Activated naive CD4-positive, alpha-beta T cell treated with anti-CD3 and anti-CD28 coated beads, Interleukin-2, amount 50 U/mL, for 24 hours (primary cell): ENCODE measurements at regions not wholly inside any gene's neighbourhood (a gene's known extent, or its start where the extent isn't known, plus 50 kb on each side); places are given as distances from the start of the nearest gene placed in this dataset.

Source experiments
- H3K27ac Mint-ChIP-seq: one replicate; pipeline ENCODE4 v1.8.0; 2021; ENCODE audit warnings: mild to moderate bottlenecking, mixed read lengths
- H3K27me3 Mint-ChIP-seq: one replicate; pipeline ENCODE4 v1.8.0; 2021; ENCODE audit warnings: mixed read lengths
- H3K36me3 Mint-ChIP-seq: one replicate; pipeline ENCODE4 v1.8.0; 2021; ENCODE audit warnings: mixed read lengths
- H3K4me1 Mint-ChIP-seq: one replicate; pipeline ENCODE4 v1.8.0; 2021; ENCODE audit warnings: mixed read lengths
- H3K4me3 Mint-ChIP-seq: one replicate; pipeline ENCODE4 v1.8.0; 2021; ENCODE audit warnings: mild to moderate bottlenecking, mixed read lengths
- H3K9me3 Mint-ChIP-seq: one replicate; pipeline ENCODE4 v1.8.0; 2021; ENCODE audit warnings: mixed read lengths

DNA sequence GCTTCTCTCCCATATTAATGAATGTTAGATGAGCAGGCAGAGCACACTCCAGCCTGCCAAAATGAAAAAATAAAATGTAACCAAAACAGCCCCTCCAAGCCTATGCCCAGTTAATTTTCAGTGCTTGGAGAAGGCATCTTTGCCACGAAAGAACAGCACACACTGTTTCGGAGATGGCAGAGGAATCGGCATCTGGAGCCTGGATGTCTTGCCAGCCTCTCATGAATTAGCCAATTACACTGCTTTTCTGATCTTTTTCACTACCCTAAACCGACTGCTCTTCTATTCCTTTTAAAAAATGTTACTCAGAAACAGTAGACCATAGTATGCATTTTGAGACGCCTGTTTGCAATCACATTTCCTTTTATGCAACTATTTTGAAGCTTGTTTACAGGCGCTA is 249.6 kb downstream of the TLE3 start:
- no peaks in the 10 kb centered on the region for H3K27me3 Mint-ChIP-seq
- no peaks in the 10 kb centered on the region for H3K36me3 Mint-ChIP-seq
- H3K4me3 Mint-ChIP-seq, result no peak overlapping the region
- no peaks in the 10 kb centered on the region for H3K9me3 Mint-ChIP-seq
- H3K27ac Mint-ChIP-seq, result no peak overlapping the region
- no peaks in the 10 kb centered on the region for H3K4me1 Mint-ChIP-seq

DNA sequence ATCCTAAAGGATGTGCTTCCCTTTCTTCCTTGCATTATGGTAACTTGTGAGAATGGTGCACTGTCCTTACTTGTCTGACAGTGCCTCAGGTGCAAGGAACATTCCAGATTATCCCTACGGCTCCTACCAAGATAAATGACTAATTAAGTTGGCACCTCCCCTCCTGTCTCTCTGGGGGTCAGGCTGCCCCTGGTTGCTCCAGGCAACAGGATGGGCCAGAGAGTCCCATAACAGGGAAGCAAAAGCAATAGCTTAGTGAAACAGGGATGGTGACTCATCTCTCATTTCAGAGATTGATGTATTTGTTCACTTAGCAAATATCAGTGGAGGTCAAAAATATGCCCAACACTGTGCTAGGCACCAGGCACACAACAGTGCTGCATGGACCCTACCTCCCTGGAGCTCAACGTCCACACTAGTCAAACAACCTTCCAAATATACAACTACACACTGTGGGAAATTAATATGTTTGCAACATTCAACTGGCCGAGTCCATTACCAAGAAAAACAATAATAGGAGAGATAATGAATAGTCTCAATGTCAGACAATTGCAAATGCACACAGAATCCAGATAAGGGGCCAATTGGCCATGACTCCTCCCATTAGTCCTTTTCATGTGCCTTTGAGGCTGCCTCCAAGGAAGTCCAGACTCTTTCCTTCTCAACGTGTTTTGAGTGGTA is 249.0 kb downstream of the TLE3 start:
- Mint-ChIP-seq H3K27me3 (no peaks in the 10 kb centered on the region), H3K4me1 (no peaks in the 10 kb centered on the region), H3K9me3 (no peaks in the 10 kb centered on the region), H3K27ac (no peak overlapping the region), H3K36me3 (no peaks in the 10 kb centered on the region), H3K4me3 (no peak overlapping the region)

DNA sequence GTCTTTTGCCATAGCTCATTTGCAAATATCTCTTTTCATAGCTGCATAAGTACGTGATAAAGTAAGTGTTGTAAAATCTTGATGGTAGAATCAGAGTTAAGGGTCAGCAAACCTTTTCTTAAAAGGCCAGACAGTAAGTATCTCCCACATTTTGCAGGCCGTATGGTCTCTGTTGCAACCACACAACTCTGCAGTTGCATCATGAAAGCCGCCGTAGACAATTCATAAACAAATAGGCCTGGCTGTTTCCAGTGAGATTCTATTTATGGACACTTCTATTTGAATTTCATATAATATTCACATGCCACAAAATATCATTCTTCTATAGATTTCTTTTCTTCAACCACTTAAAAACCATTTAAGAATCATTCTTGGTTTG is 248.5 kb downstream of the TLE3 start:
- Mint-ChIP-seq H3K4me1 (no peaks in the 10 kb centered on the region), H3K27ac (no peak overlapping the region), H3K27me3 (no peaks in the 10 kb centered on the region), H3K9me3 (no peaks in the 10 kb centered on the region), H3K36me3 (no peaks in the 10 kb centered on the region), H3K4me3 (no peak overlapping the region)

DNA sequence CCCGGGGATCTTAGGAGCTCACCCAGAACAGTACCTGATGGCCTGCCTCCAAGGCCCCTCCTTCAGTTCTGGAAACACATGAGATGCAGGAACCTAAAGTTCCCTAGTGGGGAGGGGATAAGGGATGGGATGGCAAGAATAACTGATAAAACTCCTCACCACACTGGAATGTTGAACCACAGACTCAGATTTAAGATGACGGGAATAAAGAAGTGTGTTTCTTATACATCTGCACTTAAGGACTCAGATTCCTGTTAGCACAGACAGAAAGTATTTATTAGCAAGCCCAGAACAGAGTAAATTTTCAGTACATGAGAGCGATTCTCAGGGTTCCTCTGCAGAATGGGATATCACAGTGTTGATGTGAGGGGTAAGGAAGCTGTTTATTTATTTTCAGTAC is 245.2 kb downstream of the TLE3 start:
- Mint-ChIP-seq H3K36me3 (no peaks in the 10 kb centered on the region), H3K27me3 (no peaks in the 10 kb centered on the region), H3K9me3 (no peaks in the 10 kb centered on the region), H3K4me1 (peaks cover 12% of the 10 kb centered on the region), H3K27ac (no peak overlapping the region), H3K4me3 (no peak overlapping the region)

DNA sequence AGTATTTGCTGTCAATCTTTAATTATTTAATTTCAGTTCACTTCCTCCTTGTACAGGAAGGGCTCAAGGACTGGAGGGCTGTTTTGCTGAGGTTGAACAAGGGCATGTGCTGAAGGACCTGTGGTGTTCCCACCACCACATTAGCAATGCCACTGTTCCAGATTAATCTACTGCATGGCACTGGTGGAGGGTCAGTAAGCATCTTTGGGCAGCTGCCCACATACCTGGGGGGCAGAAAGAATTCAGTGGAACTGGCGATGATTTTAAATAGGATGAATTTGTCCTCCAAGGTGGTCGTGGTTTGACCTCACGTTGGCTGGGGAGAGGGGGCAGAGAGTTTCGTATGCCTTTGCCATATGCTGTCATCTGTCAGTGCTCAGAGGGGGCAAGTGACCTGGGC is 244.8 kb downstream of the TLE3 start:
- peaks cover 16% of the 10 kb centered on the region for H3K4me1 Mint-ChIP-seq
- no peak overlapping the region for H3K4me3 Mint-ChIP-seq
- no peaks in the 10 kb centered on the region for H3K36me3 Mint-ChIP-seq
- no peaks in the 10 kb centered on the region for H3K9me3 Mint-ChIP-seq
- no peaks in the 10 kb centered on the region for H3K27me3 Mint-ChIP-seq
- no peak overlapping the region for H3K27ac Mint-ChIP-seq

DNA sequence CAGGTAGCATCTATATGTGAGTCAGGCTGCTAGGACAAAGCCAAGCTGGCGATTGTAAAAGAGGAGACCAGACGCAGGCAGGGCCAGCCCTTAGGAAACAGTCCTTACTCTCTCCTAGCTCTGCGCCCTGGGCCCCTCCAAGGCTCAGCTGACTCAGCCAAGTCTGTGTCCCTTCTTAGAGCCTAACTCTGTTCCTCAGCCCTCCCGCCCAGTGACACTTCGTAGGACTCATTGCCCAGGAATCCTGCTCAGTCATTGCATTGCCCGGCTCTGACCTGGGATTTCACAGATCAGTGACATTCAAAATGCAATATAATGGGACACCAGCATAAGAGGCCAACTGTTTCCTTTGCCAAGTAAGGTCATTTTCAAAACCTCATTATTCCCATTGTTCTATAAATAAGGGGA is 244.2 kb downstream of the TLE3 start:
- Mint-ChIP-seq H3K4me3 (no peak overlapping the region), H3K27me3 (no peaks in the 10 kb centered on the region)

DNA sequence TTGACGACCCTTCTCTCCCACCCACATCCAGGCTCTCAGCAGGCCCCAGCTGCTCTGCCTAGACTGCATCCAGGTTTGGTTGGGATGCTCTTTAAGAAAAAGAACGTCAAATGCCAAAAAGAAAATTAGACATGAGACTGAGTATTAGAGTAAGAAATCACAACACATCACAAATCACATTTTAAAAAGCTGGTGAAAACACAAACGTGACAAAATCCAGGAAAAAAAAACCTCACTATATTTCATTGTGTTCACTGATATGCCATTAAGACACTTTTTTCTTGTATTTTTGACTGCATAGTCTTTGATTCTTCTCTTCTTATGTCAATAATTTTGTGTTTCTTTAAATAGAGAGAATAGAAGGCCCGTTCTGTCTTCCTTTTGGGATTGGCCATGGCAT is 243.7 kb downstream of the TLE3 start:
- Mint-ChIP-seq H3K9me3 (no peaks in the 10 kb centered on the region), H3K4me1 (peaks cover 23% of the 10 kb centered on the region), H3K36me3 (no peaks in the 10 kb centered on the region), H3K27me3 (no peaks in the 10 kb centered on the region), H3K27ac (no peak overlapping the region), H3K4me3 (no peak overlapping the region)

More for the DNA sequence above, 244.2 kb downstream of the TLE3 start:
- no peaks in the 10 kb centered on the region for H3K36me3 Mint-ChIP-seq
- H3K27ac Mint-ChIP-seq, result no peak overlapping the region
- H3K4me1 Mint-ChIP-seq, result peaks cover 20% of the 10 kb centered on the region
- no peaks in the 10 kb centered on the region for H3K9me3 Mint-ChIP-seq

DNA sequence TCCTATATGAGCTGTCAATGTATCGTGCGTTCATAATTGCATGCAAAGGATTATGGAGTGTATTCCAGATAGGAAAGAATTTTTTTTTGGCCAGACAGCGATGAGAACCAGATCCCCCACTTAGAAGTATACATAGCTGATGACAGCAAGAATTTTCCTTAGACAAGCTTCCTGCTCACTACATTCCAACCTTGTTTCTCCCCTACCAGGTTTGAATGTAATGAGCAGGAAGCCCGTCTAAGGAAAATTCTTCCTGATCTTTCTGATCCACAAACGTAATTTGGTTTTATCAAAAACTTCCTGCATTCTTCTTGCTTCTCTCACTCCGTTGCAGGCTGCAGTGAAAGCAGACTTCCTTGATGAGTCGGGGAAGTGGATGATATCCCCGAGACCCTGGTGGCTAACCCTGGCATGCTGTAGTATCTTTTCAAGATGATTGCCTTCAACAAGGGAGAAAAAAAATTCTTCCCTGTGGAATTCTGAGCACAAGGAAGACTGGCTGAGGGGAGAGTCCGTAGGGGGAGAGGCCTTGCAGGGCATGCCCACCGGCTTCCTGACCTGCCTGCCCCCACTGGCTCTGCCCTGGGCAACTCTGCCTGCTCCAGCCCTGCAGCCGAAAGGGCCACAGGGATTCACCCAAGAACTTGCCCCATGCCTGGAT is 243.1 kb downstream of the TLE3 start:
- Mint-ChIP-seq H3K27me3 (no peaks in the 10 kb centered on the region), H3K36me3 (no peaks in the 10 kb centered on the region), H3K27ac (no peak overlapping the region), H3K4me3 (no peak overlapping the region), H3K9me3 (no peaks in the 10 kb centered on the region), H3K4me1 (peaks cover 23% of the 10 kb centered on the region)

DNA sequence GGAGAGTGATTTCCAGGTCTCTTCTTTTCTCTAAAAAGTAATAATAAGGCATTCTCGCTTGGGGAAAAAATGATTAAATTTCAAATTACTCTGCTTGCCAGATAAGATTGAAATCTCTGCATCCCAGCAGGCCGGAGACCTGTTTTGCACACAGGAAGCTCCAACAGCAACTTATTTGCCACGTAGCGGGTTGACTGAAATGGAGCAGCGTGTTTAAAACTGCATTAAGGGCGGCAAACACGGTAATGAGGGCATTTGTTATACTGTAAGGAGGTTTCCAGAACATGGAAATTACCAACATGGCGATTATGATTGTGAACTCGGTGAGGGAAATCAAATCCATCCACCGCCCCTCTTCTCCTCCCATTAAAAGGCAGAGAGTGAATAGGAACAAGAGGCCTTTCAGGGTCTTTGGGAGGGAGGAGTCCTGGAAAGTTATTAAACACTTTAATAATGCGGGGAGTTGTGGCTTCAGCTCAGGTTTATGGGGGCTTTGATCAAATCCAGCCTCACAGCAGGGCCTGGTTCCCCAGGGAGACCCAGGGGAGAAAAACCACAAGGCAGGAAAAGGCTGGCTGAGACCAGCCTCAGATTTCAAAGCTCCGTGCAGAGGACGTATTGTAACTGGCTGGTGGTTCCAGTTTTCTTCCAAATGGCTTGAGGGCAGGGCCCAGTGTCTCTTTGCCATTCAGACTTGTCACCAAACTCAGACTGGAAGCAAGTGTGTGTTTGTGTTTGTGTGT is 242.3 kb downstream of the TLE3 start:
- Mint-ChIP-seq H3K4me1 (peaks cover 26% of the 10 kb centered on the region), H3K36me3 (no peaks in the 10 kb centered on the region), H3K9me3 (no peaks in the 10 kb centered on the region), H3K27me3 (no peaks in the 10 kb centered on the region), H3K27ac (no peak overlapping the region), H3K4me3 (no peak overlapping the region)

DNA sequence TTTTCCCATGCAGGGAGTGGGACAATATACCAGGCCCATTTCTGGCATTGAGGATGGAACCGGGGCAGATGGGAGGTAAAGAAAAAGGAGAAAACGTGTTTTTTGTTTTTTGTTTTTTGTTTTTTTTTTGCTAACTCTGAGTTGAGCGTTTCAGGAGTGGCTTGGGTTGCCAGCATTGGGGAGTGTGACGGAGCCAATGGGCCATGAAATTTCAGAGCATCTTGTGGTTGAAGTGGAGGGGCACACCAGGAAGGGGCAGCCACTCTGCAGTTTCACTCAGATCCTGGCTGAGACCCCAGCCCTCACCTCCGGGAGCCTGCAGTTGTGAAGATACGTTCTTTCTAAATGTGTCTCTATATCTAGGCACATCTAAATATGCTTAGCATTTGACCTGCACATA is 240.5 kb downstream of the TLE3 start:
- Mint-ChIP-seq H3K27me3 (no peaks in the 10 kb centered on the region), H3K4me3 (no peak overlapping the region), H3K27ac (no peak overlapping the region), H3K36me3 (no peaks in the 10 kb centered on the region), H3K9me3 (no peaks in the 10 kb centered on the region), H3K4me1 (peaks cover 27% of the 10 kb centered on the region)

DNA sequence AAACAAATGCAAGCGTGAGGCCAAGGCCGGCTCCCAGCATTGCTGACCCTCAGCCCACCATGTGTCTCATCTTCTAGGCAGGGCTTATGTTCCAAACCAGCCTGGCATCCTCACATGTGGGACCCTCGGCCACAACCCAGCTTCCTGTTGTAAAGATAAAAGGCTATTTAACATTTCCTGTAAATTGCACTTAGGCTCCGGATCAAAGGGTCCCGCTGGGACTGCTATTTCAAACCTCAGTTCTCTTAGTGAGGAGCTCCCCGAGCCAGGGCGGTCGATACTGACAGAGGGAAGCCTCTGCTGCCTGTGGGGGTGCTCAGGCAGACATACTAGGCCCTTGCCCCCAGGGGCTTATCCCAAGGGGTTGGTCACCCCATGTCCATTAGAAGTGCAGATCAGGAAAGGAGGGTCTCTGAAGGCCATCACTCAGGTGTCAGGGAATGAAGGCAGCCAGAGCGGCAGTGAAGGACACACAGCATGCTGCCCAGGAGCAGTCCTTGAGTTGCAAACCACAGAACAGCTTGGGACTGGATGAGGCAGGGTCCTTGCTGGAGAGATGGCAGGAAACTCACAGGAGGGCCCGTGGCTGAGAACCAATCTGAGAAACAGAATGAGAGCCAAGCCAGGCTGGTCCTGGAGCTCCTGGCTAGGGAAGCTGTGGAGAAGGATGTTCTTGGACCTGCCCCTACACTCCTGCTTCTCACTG is 239.9 kb downstream of the TLE3 start:
- no peaks in the 10 kb centered on the region for H3K9me3 Mint-ChIP-seq
- peak overlapping the region; percentile 74 for H3K27ac Mint-ChIP-seq
- peaks cover 27% of the 10 kb centered on the region for H3K4me1 Mint-ChIP-seq
- H3K27me3 Mint-ChIP-seq, result no peaks in the 10 kb centered on the region
- H3K36me3 Mint-ChIP-seq, result no peaks in the 10 kb centered on the region
- H3K4me3 Mint-ChIP-seq, result peak overlapping the region; percentile 57

DNA sequence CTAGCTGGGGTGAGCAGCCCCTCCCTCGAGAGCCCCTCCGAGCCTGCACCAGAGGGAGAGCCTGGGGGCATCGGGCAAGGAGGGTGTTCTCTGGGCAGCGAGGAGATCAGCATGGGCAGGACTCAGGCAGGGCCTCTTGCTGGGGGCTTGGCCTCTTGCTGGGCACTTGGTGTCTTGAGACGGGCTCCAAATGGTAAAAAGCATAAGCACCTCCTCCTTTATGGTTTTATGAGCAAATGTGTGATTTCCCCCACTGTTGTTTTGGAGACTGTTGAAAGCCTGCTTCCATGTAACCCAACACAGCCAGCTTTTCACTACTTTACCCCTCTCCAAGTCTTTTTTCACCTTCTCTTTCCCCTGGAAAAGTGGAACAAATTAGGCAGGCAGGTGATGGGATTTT is 239.3 kb downstream of the TLE3 start:
- Mint-ChIP-seq H3K4me1 (peaks cover 27% of the 10 kb centered on the region), H3K27me3 (no peaks in the 10 kb centered on the region), H3K4me3 (no peak overlapping the region), H3K27ac (peak overlapping the region; percentile 46), H3K36me3 (no peaks in the 10 kb centered on the region), H3K9me3 (no peaks in the 10 kb centered on the region)

DNA sequence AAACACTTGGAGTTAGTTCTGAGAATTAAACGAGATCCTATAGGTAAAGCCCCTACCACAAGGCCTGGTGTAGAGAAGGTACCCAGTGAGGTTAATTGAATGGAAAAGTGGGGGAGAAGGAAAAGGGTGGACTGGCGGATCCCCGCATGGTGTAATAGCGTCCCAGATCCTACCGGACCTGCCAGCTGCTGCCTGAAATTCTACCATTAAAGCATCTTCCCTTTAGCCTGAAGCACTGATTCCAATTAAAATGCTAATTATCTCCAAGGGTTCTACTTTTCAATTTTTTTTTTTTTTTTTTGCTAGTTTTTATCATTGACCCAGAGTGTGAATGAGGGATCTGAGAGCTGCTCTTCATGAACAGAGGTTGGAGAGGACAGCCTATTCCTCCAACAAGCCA is 237.9 kb downstream of the TLE3 start:
- Mint-ChIP-seq H3K36me3 (no peaks in the 10 kb centered on the region), H3K4me3 (no peak overlapping the region), H3K27ac (no peak overlapping the region), H3K27me3 (no peaks in the 10 kb centered on the region), H3K9me3 (no peaks in the 10 kb centered on the region), H3K4me1 (peaks cover 27% of the 10 kb centered on the region)

DNA sequence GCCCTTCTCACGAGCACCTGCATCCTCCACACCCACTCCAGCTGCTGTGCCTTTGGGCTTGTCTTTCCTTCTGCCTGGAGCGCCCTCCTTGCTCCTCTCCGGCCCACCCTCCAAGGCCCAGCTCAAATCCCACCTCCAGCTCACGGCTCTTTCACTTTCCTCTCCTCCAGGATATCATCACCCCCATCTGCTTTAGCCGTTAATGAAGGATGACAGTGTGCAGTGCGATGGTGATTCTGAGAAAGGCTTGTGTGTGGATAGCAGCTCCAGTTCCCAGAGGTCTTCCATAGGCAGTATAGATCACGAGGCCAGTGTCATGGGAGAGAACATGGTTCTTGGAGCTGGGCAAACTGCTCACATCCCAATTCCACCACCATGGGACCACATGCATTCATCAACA is 237.4 kb downstream of the TLE3 start:
- no peak overlapping the region for H3K27ac Mint-ChIP-seq
- peaks cover 27% of the 10 kb centered on the region for H3K4me1 Mint-ChIP-seq
- no peaks in the 10 kb centered on the region for H3K27me3 Mint-ChIP-seq
- no peak overlapping the region for H3K4me3 Mint-ChIP-seq
- H3K36me3 Mint-ChIP-seq, result no peaks in the 10 kb centered on the region
- no peaks in the 10 kb centered on the region for H3K9me3 Mint-ChIP-seq

DNA sequence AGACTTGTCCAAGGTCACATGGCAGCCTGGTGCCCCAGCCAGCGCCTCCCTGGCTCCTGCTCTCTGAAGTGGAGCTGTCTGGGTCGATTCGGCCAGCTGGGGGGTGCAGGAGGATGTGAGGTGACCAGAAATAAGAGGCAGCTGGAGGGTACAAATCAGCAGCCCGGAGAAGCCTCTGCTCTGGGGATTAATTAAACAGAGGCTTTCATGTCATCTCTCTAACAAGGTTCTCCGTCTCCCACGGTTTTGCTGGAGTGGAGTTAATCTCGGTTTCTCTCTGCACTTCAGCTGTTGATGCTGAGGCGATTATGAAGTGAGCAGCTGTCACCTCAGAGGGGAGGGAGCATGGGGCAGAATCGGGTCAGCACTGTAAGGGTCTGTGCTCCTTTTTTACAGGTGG is 236.8 kb downstream of the TLE3 start:
- Mint-ChIP-seq H3K4me3 (no peak overlapping the region), H3K27ac (no peak overlapping the region), H3K9me3 (no peaks in the 10 kb centered on the region), H3K4me1 (peaks cover 26% of the 10 kb centered on the region), H3K36me3 (no peaks in the 10 kb centered on the region), H3K27me3 (no peaks in the 10 kb centered on the region)
